OCI-LY7 (cell line): ENCODE measurements at regions not wholly inside any gene's neighbourhood (a gene's known extent, or its start where the extent isn't known, plus 50 kb on each side); places are given as distances from the start of the nearest gene placed in this dataset.

Experiments used
- CTCF ChIP-seq: fragments of 200-600 bp; sonication (generic); conservative IDR thresholded peaks from 2 replicates; pipeline ENCODE4 v1.5.1; 2014; ENCODE audit warnings: mild to moderate bottlenecking, antibody characterized with exemption, low read length, moderate library complexity, mixed read lengths
- EZH2phosphoT487 ChIP-seq: fragments of 200-600 bp; sonication (generic); IDR thresholded peaks from 2 replicates; pipeline ENCODE4 v1.6.1; 2018; ENCODE audit warnings: low read depth, borderline replicate concordance, mild to moderate bottlenecking, mixed run types, antibody characterized with exemption, low read length, moderate library complexity, mixed read lengths

- TF ChIP-seq CTCF: no peak
- no peak for TF ChIP-seq EZH2phosphoT487
Observed at GRCh38 chr14:53851394-53852090, 105.1 kb downstream of the BMP4 start.
